WTC11 (cell line): ENCODE measurements at regions not wholly inside any gene's neighbourhood (a gene's known extent, or its start where the extent isn't known, plus 50 kb on each side); places are given as distances from the start of the nearest gene placed in this dataset.

Source experiments
- ATAC-seq: fragments of 200-7000 bp; cut with Tn5 transposase; 2 replicates; pipeline ENCODE4 v1.10.0; 2021; ENCODE audit warnings: mild to moderate bottlenecking, moderate library complexity
- CTCF ChIA-PET: fragments of 300-600 bp; sonication (Branson Sonifier 250); formaldehyde crosslinking; loops from one replicate; lab custom pipeline; 2021; ENCODE audit warnings: antibody characterized with exemption; lab: Charles Lee
- POLR2A ChIA-PET: fragments of 350-600 bp; sonication (Branson Sonifier 250); formaldehyde crosslinking; loops from one replicate; lab custom pipeline; 2021; ENCODE audit warnings: antibody characterized with exemption; lab: Charles Lee
- DNase-seq: peaks from one replicate; pipeline ENCODE4 v3.0.0; 2021; ENCODE audit warnings: low spot score
- H3K27ac Mint-ChIP-seq: 2 replicates; pipeline ENCODE4 v1.8.0; 2021; ENCODE audit warnings: mixed read lengths
- H3K27me3 Mint-ChIP-seq: 2 replicates; pipeline ENCODE4 v1.8.0; 2021; ENCODE audit warnings: low read depth, mild to moderate bottlenecking, moderate library complexity, mixed read lengths
- H3K36me3 Mint-ChIP-seq: 2 replicates; pipeline ENCODE4 v1.8.0; 2021; ENCODE audit warnings: mixed read lengths
- H3K4me1 Mint-ChIP-seq: 2 replicates; pipeline ENCODE4 v1.8.0; 2022; ENCODE audit warnings: mixed read lengths
- H3K4me3 Mint-ChIP-seq: 2 replicates; pipeline ENCODE4 v1.8.0; 2021; ENCODE audit warnings: mild to moderate bottlenecking, moderate library complexity, mixed read lengths
- H3K9me3 Mint-ChIP-seq: 2 replicates; pipeline ENCODE4 v1.8.0; 2021; ENCODE audit warnings: mixed read lengths
- ATF1 ChIP-seq: sonication (generic); formaldehyde crosslinking; IDR thresholded peaks from 2 replicates; pipeline ENCODE4 v1.8.1; 2023; ENCODE audit warnings: mild to moderate bottlenecking, moderate library complexity, missing genetic modification reagents
- E2F1 ChIP-seq: sonication (generic); formaldehyde crosslinking; IDR thresholded peaks from 2 replicates; pipeline ENCODE4 v1.8.0; 2022; ENCODE audit warnings: mild to moderate bottlenecking, missing genetic modification reagents
- FOXJ3 ChIP-seq: sonication (generic); formaldehyde crosslinking; IDR thresholded peaks from 2 replicates; pipeline ENCODE4 v1.9.0; 2021; ENCODE audit warnings: missing genetic modification reagents, mild to moderate bottlenecking, borderline replicate concordance
- FOXK1 ChIP-seq: sonication (generic); formaldehyde crosslinking; IDR thresholded peaks from 2 replicates; pipeline ENCODE4 v1.8.0; 2022; ENCODE audit warnings: mild to moderate bottlenecking, moderate library complexity, missing genetic modification reagents
- FOXP1 ChIP-seq: sonication (generic); formaldehyde crosslinking; IDR thresholded peaks from 2 replicates; pipeline ENCODE4 v1.8.0; 2022; ENCODE audit warnings: missing genetic modification reagents, mild to moderate bottlenecking, moderate library complexity, borderline replicate concordance
- FOXP4 ChIP-seq: sonication (generic); formaldehyde crosslinking; IDR thresholded peaks from 2 replicates; pipeline ENCODE4 v1.8.0; 2022; ENCODE audit warnings: mild to moderate bottlenecking, missing genetic modification reagents
- HMGXB4 ChIP-seq: sonication (generic); formaldehyde crosslinking; IDR thresholded peaks from 2 replicates; pipeline ENCODE4 v1.8.1; 2023; ENCODE audit warnings: mild to moderate bottlenecking, moderate library complexity, missing genetic modification reagents
- IRF1 ChIP-seq: sonication (generic); formaldehyde crosslinking; IDR thresholded peaks from 2 replicates; pipeline ENCODE4 v1.8.0; 2023; ENCODE audit warnings: missing genetic modification reagents
- MYBL2 ChIP-seq: sonication (generic); formaldehyde crosslinking; IDR thresholded peaks from 2 replicates; pipeline ENCODE4 v1.8.1; 2023; ENCODE audit warnings: mild to moderate bottlenecking, moderate library complexity, missing genetic modification reagents
- NFATC4 ChIP-seq: fragments of 250-450 bp; sonication (Bioruptor Pico); IDR thresholded peaks from 2 replicates; pipeline ENCODE4 v1.9.0; 2021; ENCODE audit warnings: mild to moderate bottlenecking
- NFE2L1 ChIP-seq: sonication (generic); formaldehyde crosslinking; IDR thresholded peaks from 2 replicates; pipeline ENCODE4 v1.8.1; 2023; ENCODE audit warnings: missing genetic modification reagents
- NFYB ChIP-seq: sonication (generic); formaldehyde crosslinking; conservative IDR thresholded peaks from 2 replicates; pipeline ENCODE4 v1.8.0; 2022; ENCODE audit warnings: low read depth, missing genetic modification reagents
- OVOL2 ChIP-seq: fragments of 250-450 bp; sonication (Bioruptor Pico); IDR thresholded peaks from 2 replicates; pipeline ENCODE4 v1.9.0; 2021; ENCODE audit warnings: mild to moderate bottlenecking, borderline replicate concordance
- STAT6 ChIP-seq: sonication (generic); formaldehyde crosslinking; conservative IDR thresholded peaks from 2 replicates; pipeline ENCODE4 v1.8.1; 2023; ENCODE audit warnings: mild to moderate bottlenecking, low read depth, missing genetic modification reagents, moderate library complexity
- TP53 ChIP-seq: sonication (generic); formaldehyde crosslinking; IDR thresholded peaks from 2 replicates; pipeline ENCODE4 v1.8.1; 2023; ENCODE audit warnings: mild to moderate bottlenecking, missing genetic modification reagents
- ZBTB43 ChIP-seq: sonication (generic); formaldehyde crosslinking; IDR thresholded peaks from 2 replicates; pipeline ENCODE4 v1.8.1; 2023; ENCODE audit warnings: mild to moderate bottlenecking, missing genetic modification reagents
- ZNF219 ChIP-seq: sonication (generic); formaldehyde crosslinking; IDR thresholded peaks from 2 replicates; pipeline ENCODE4 v1.8.0; 2023; ENCODE audit warnings: missing genetic modification reagents, mild to moderate bottlenecking, borderline replicate concordance
- ZNF232 ChIP-seq: sonication (generic); formaldehyde crosslinking; IDR thresholded peaks from 2 replicates; pipeline ENCODE4 v1.8.0; 2022; ENCODE audit warnings: mild to moderate bottlenecking, missing genetic modification reagents

GRCh38 chr18:26703170-26703930 lies 155.0 kb upstream of the KCTD1 start:
- ATAC-seq (peak; percentile 94), DNase-seq (peak; percentile 41)
- Mint-ChIP-seq H3K4me3 (no peak overlapping the region), H3K4me1 (peaks cover 21% of the 10 kb centered on the region), H3K27ac (no peak overlapping the region), H3K36me3 (no peaks in the 10 kb centered on the region), H3K9me3 (no peaks in the 10 kb centered on the region), H3K27me3 (peaks cover 47% of the 10 kb centered on the region)
- ChIA-PET POLR2A (no interaction called here), CTCF (no interaction called here)
- TF ChIP-seq FOXJ3 (CRISPR knock-in tag) = no peak
- TF ChIP-seq NFATC4 (CRISPR knock-in tag) = no peak
- TF ChIP-seq ATF1 (CRISPR knock-in tag) = no peak
- TF ChIP-seq NFYB (CRISPR knock-in tag) = no peak
- no peak for TF ChIP-seq STAT6 (CRISPR knock-in tag)
- no peak for TF ChIP-seq FOXP1 (CRISPR knock-in tag)
- TF ChIP-seq NFE2L1 = no peak
- TF ChIP-seq ZNF219 (CRISPR knock-in tag) = no peak
- no peak for TF ChIP-seq ZNF232
- no peak for TF ChIP-seq FOXK1
- TF ChIP-seq MYBL2 (CRISPR knock-in tag) = no peak
- no peak for TF ChIP-seq IRF1 (CRISPR knock-in tag)
- no peak for TF ChIP-seq TP53 (CRISPR knock-in tag)

GRCh38 chr18:26702086-26702485 lies 153.7 kb upstream of the KCTD1 start:
- no peaks in the 10 kb centered on the region for H3K36me3 Mint-ChIP-seq

More at GRCh38 chr18:26702086-26702485, 153.7 kb upstream of the KCTD1 start:
- no peak for TF ChIP-seq FOXP4
- no peak for TF ChIP-seq MYBL2 (CRISPR knock-in tag)
- TF ChIP-seq OVOL2 (CRISPR knock-in tag) = no peak
- no peak for TF ChIP-seq ZBTB43 (CRISPR knock-in tag)
- TF ChIP-seq E2F1 (CRISPR knock-in tag) = no peak
- no peak for TF ChIP-seq HMGXB4 (CRISPR knock-in tag)
- TF ChIP-seq FOXP1 (CRISPR knock-in tag) = no peak
- H3K9me3 Mint-ChIP-seq = no peaks in the 10 kb centered on the region
- no peak overlapping the region for H3K27ac Mint-ChIP-seq
- CTCF ChIA-PET = no interaction called here
- H3K27me3 Mint-ChIP-seq = peaks cover 56% of the 10 kb centered on the region
- no peak overlapping the region for H3K4me3 Mint-ChIP-seq
- ATAC-seq = no peak
- H3K4me1 Mint-ChIP-seq = peaks cover 22% of the 10 kb centered on the region
- POLR2A ChIA-PET = no interaction called here
- DNase-seq = no peak
